GM12865 (cell line): ENCODE measurements at regions not wholly inside any gene's neighbourhood (a gene's known extent, or its start where the extent isn't known, plus 50 kb on each side); places are given as distances from the start of the nearest gene placed in this dataset.

ENCODE experiments used
- DNase-seq: peaks from one replicate; pipeline ENCODE4 v3.0.0; 2010; ENCODE audit warnings: low read depth
- H3K4me3 ChIP-seq: 2 replicates; pipeline ENCODE4 v1.5.1; 2011; ENCODE audit warnings: mild to moderate bottlenecking, low read depth, low read length, control low read depth
- TF ChIP-seq, protein P1 (sequence below): IDR thresholded peaks from 2 replicates; pipeline ENCODE4 v1.5.1; 2011; ENCODE audit warnings: low read length, control low read depth, low read depth, inconsistent platforms; ENCODE audit not compliant: insufficient read depth; ENCODE audit errors: missing control alignments

- no peak for DNase-seq
- TF ChIP-seq, protein P1, sequence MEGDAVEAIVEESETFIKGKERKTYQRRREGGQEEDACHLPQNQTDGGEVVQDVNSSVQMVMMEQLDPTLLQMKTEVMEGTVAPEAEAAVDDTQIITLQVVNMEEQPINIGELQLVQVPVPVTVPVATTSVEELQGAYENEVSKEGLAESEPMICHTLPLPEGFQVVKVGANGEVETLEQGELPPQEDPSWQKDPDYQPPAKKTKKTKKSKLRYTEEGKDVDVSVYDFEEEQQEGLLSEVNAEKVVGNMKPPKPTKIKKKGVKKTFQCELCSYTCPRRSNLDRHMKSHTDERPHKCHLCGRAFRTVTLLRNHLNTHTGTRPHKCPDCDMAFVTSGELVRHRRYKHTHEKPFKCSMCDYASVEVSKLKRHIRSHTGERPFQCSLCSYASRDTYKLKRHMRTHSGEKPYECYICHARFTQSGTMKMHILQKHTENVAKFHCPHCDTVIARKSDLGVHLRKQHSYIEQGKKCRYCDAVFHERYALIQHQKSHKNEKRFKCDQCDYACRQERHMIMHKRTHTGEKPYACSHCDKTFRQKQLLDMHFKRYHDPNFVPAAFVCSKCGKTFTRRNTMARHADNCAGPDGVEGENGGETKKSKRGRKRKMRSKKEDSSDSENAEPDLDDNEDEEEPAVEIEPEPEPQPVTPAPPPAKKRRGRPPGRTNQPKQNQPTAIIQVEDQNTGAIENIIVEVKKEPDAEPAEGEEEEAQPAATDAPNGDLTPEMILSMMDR = no peak
- no peak overlapping the region for H3K4me3 ChIP-seq
These were observed 232.5 kb upstream of the EEF2KMT start for GRCh38 chr16:5330058-5330457.

DNA sequence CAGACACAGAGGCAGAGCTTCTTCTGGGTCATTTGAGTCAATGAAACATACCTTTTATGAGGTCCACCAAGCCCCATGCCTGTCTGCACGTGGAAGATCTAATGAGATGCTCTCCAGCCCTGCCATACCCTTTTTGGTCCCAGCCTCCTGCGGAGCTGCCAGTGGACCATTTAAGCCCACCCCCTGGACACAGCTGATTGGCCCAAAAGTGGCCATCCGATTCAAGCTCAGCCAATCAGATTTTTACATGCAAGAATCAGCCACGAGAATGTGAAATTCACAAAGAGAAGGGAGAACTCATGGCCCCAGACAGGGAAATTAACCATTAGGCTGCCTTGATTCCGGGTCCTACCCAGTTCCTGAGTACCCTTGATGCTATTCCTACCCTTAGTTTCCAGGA, 231.0 kb upstream of the EEF2KMT start:
- TF ChIP-seq, protein P1 = no peak
- DNase-seq = peak; percentile 3
- H3K4me3 ChIP-seq = no peak overlapping the region

- DNase-seq = no peak
- no peak overlapping the region for H3K4me3 ChIP-seq
- TF ChIP-seq, protein P1 = no peak
These were observed 228.8 kb upstream of the EEF2KMT start for GRCh38 chr16:5326395-5326794.

GRCh38 chr16:5325932-5326331, 228.3 kb upstream of the EEF2KMT start:
- no peak for DNase-seq
- TF ChIP-seq, protein P1 = no peak
- H3K4me3 ChIP-seq = no peak overlapping the region

GRCh38 chr16:5323284-5324141, 225.9 kb upstream of the EEF2KMT start:
- TF ChIP-seq, protein P1 = no peak
- DNase-seq = peak; percentile 9
- H3K4me3 ChIP-seq = no peak overlapping the region

DNA sequence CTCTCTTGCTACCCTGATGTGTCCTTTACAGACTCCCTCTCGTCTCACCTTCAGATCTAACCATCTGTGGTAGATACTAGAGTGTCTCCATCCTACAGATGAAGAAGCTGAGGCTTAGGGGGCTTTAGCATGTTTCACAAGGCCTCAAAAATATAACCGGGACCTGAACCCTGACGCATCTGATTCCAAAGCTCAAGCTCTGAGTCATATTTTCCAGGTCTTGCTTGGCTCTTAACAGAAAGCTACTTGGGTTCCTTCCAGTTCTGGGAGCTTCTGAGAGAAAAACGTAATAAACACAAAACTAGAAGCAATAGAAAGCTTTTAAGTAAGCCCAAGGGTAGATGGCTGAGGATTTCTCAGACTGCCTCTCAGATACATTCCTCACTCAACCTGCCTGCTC, 224.3 kb upstream of the EEF2KMT start:
- no peak overlapping the region for H3K4me3 ChIP-seq
- TF ChIP-seq, protein P1 = no peak
- peak; percentile 2 for DNase-seq

DNA sequence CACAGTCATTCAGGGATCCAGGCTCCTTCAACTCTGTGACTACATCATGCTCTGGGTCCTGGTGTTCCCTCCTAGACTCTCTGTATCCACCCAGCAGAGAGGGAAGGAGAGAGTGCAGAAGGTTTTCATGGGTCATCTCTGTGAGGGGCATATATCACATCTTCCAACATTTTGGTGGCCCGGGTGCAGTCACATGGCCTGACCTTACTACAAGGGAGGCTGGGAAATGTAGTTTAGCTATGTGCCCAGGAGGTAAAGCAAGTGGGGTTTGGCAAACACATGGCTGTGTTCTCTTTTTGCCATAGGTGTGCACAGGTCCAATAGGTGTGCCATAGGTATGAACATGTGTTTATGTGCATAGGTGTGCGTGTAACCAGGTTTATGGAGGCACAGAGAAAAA, 222.2 kb upstream of the EEF2KMT start:
- TF ChIP-seq, protein P1 = no peak
- DNase-seq = no peak
- H3K4me3 ChIP-seq = no peak overlapping the region
